ENCODE measurements at regions not wholly inside any gene's neighbourhood (a gene's known extent, or its start where the extent isn't known, plus 50 kb on each side); places are given as distances from the start of the nearest gene placed in this dataset.

DNA sequence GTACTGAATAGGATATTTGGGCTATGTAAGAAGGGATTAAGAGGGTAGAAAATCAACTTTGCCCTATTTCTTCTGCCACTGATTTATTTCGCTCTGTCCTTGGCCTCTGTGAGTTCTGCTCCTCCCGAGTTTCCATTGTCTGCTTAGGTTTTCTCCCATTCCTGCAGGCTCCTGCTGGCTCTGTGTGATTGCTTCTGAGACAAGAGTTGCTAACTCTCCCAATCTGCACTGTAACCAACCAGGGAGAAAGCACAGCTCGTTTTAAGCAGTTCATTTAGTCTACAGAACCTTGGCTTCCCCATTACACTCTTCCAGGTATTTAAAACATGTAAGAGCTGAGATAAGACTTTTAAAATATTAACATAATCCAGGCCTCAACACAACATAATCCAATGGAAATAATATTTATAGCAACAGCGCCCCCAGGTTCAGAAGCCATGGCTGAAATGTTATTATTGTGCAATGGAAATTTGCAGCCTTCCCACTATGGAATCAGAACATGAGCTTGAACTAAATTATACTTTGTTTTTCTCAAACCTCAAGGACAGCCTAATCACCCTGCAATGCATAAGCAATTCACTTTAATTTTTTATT, 203.5 kb downstream of the ERCC6L2 start:
- no peak for DNase-seq
- Mint-ChIP-seq H3K9me3 (no peaks in the 10 kb centered on the region), H3K4me1 (no peaks in the 10 kb centered on the region), H3K27ac (no peak overlapping the region), H3K4me3 (no peak overlapping the region), H3K36me3 (no peaks in the 10 kb centered on the region), H3K27me3 (peaks cover 11% of the 10 kb centered on the region)
- CTCF ChIA-PET: interaction anchor here (0.6 kb wide), 1 partner anchor 10 kb away, joined by 3 read pairs; no protein-coding TSS in a partner anchor

DNA sequence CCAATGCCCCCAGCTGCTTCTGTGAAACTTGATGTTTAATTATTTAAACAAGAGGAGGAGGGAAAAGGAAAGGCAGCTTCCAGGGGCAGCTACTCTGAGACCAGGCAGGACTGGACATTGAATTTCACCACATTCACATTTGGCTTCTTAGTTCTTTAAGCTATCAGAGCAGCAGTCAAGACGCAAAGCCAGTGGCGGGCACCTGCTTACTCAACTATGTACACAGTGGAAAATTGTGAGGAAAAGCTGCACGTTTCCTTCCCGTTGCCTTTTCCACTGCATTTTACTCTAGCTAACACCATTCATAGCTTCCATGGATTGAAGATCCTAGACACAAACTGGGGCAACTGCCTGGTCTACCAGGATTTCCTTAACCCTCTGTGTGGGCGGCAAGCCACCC, 200.3 kb downstream of the ERCC6L2 start:
- CTCF ChIA-PET: no interaction called here
- no peak overlapping the region for H3K27ac Mint-ChIP-seq
- peaks cover 16% of the 10 kb centered on the region for H3K27me3 Mint-ChIP-seq
- H3K36me3 Mint-ChIP-seq: no peaks in the 10 kb centered on the region
- no peaks in the 10 kb centered on the region for H3K4me1 Mint-ChIP-seq
- H3K4me3 Mint-ChIP-seq: no peak overlapping the region
- DNase-seq: no peak
- no peaks in the 10 kb centered on the region for H3K9me3 Mint-ChIP-seq

DNA sequence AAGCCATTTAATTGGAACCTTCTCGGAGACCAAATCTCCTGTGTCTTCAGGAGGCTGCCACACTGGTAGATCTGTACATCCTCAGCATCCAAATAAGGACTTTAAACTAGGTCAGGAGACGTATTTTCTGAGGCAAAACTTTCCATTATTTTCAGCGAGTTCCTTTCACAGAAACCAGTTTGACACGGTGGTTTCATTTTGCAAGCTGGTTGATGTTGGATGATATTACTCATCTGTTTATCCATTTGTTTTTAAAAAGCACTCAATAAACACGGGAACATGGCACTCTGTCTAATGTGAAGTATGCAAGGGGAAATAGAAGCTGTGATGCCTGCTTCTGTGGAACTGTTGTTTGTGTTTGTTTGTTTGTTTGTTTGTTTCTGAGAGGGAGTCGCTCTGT, 199.6 kb downstream of the ERCC6L2 start:
- Mint-ChIP-seq H3K9me3 (no peaks in the 10 kb centered on the region), H3K4me1 (no peaks in the 10 kb centered on the region), H3K27me3 (peaks cover 10% of the 10 kb centered on the region), H3K36me3 (no peaks in the 10 kb centered on the region), H3K27ac (no peak overlapping the region), H3K4me3 (no peak overlapping the region)
- CTCF ChIA-PET: interaction anchor here (0.7 kb wide), 1 partner anchor 18 kb away, joined by 3 read pairs; no protein-coding TSS in a partner anchor
- DNase-seq: no peak

DNA sequence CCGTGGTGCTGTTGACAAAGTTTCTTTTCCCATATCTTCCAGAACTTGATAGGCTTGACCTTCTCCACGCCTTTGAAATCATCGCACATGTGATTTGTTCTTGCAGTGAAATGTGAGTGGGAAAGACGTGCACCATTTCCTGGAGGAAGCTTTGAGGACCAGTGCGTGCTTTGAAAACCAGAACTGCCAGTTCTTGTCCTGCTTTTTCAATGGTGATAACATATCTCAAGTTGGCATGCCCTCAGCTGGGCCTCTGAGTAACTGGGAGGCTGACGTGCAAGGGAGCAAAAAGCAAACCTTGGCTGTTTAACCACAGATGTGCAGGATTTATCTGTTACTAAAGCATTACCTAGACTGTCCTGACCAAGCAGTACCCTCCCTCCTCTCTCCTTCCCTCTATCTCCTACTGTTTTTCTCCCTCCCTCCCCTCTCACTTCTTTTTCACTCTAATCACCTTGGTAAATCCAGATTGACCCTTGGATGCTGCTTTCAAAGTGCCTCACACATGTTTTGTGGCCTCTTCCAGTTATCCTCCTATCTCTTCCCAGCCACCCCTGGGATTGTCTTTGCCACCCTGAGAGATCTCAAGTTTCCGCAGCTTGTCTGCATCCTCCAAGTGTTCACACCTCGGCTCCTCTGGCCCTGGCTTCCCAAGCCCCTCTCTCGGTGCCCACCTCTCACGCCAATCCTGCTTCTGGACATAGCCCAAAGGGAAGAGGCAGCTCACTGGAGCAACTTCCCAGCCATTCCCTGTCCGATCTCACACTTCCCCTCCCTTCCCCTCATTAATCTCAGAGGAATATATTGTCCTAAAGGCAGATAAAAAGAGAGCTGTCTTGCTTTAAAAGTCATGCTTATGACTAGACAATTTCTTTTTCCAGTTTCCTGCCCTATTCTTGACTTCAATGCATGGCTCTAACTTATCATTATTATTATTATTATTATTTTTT, 198.3 kb downstream of the ERCC6L2 start:
- H3K36me3 Mint-ChIP-seq: no peaks in the 10 kb centered on the region
- DNase-seq: no peak
- CTCF ChIA-PET: interaction anchor here (0.7 kb wide), 1 partner anchor 157 kb away, joined by 3 read pairs; no protein-coding TSS in a partner anchor
- no peak overlapping the region for H3K27ac Mint-ChIP-seq
- no peaks in the 10 kb centered on the region for H3K9me3 Mint-ChIP-seq
- H3K27me3 Mint-ChIP-seq: peaks cover 10% of the 10 kb centered on the region
- H3K4me1 Mint-ChIP-seq: no peaks in the 10 kb centered on the region
- no peak overlapping the region for H3K4me3 Mint-ChIP-seq

DNA sequence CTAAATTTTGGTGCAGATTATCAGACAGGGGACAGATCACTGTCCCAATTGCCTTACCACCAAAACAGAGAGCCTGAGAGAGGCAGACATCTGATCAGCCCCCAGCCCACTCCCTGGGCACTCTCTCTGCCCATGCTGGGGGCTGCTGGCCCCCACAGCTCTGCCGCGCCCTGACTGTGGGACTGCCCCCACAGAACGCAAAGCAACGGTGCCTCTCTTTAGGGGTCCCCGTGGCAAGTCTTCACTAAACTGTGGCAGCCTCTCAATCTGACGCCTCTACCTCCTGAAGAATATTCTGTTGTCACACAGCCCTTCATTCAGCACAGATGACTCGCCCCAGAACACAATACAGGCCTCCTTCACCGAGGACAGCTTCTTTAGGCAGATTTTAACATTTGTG, 197.4 kb downstream of the ERCC6L2 start:
- Mint-ChIP-seq H3K27ac (no peak overlapping the region), H3K9me3 (no peaks in the 10 kb centered on the region), H3K27me3 (peaks cover 10% of the 10 kb centered on the region), H3K4me1 (no peaks in the 10 kb centered on the region), H3K4me3 (no peak overlapping the region), H3K36me3 (no peaks in the 10 kb centered on the region)
- no peak for DNase-seq
- CTCF ChIA-PET: no interaction called here

DNA sequence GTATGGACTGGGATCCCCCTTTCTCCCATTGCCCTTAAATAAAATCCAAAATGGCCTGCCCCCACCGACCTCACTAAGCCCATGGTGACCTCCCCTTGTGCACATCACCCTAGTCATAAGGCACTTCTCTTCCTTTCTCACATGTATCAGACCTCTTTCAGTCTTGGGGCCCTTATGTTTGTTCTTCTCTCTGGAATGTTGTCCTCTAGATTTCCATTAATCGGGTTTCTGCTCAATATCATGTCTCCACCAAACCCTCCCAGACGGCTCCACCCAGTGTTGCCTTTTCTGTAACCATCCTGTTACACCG, 196.3 kb downstream of the ERCC6L2 start:
- Mint-ChIP-seq H3K36me3 (no peaks in the 10 kb centered on the region), H3K27me3 (peaks cover 10% of the 10 kb centered on the region), H3K4me1 (no peaks in the 10 kb centered on the region), H3K27ac (no peak overlapping the region), H3K4me3 (no peak overlapping the region), H3K9me3 (no peaks in the 10 kb centered on the region)
- CTCF ChIA-PET: interaction anchor here (0.6 kb wide), 1 partner anchor 67 kb away, joined by 3 read pairs; no protein-coding TSS in a partner anchor
- no peak for DNase-seq

DNA sequence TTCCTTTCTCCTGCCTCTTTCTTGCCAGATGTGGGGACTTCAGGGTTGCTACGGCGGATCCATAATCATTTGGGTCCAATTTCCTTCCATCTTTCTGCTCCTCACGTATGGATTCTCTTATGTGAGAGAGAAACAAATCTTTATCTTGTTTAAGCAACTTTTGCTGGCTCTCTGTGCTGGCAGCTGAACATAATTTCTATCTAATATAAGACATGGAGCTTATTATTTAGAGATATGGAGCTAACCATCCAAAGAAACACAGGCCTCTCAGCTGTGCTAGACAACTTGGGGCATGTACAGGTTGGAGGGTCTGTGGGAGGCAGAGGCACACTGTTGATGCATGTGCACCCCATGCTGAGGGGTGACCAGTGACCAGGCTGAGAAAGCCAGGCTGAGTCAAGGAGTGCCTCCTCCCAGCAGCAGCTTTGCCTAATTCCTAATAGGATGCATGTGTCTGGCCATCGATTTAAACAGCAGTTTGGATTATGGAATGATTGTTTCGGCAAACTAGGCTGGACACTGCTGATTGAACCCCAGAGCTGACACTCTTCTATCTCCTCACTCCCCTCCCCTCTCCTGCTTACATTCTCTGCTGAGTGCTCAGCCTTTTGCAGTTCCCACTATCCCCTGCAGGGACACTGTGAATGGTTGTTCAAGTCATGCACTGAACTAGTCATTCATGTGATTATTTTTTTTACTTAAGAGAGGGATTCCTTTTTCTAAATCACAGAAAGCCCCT, 195.8 kb downstream of the ERCC6L2 start:
- Mint-ChIP-seq H3K27me3 (peaks cover 10% of the 10 kb centered on the region), H3K4me1 (no peaks in the 10 kb centered on the region), H3K4me3 (no peak overlapping the region), H3K9me3 (no peaks in the 10 kb centered on the region), H3K36me3 (no peaks in the 10 kb centered on the region), H3K27ac (no peak overlapping the region)
- DNase-seq: peak; percentile 42
- CTCF ChIA-PET: interaction anchor here (1.3 kb wide), 1 partner anchor 146 kb away, joined by 3 read pairs; no protein-coding TSS in a partner anchor

DNA sequence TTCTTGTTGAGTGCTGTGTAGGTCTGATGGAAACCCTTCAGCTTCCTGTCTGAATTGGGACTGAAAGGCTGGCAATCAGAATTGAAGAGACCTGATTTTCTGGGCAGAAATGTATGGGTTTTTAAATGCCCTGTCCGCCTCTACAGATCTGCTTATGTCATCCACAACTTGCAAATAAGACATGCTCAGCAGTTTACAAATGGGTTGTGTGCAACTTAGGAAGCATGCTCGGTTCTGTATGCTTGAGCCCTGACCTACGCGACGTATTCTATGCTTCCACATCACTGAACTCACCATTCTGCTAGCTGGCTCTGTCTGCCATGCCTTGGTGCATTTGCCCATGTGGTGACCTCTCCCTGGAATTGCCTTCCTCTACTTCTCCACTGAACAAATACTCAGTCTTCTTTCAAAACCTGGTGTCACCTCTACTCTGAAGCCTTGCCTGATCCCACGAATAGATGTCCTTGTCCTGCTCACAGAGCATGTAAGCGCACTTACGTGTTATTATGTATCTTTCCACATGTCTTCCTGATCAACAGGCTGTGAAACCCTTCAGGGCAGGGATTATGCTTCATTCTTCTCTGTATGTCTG, 194.2 kb downstream of the ERCC6L2 start:
- DNase-seq: no peak
- Mint-ChIP-seq H3K4me3 (no peak overlapping the region), H3K4me1 (no peaks in the 10 kb centered on the region), H3K27me3 (peaks cover 10% of the 10 kb centered on the region), H3K9me3 (no peaks in the 10 kb centered on the region), H3K36me3 (no peaks in the 10 kb centered on the region), H3K27ac (no peak overlapping the region)
- CTCF ChIA-PET: interaction anchor here (1.3 kb wide), 1 partner anchor 148 kb away, joined by 3 read pairs; no protein-coding TSS in a partner anchor

DNA sequence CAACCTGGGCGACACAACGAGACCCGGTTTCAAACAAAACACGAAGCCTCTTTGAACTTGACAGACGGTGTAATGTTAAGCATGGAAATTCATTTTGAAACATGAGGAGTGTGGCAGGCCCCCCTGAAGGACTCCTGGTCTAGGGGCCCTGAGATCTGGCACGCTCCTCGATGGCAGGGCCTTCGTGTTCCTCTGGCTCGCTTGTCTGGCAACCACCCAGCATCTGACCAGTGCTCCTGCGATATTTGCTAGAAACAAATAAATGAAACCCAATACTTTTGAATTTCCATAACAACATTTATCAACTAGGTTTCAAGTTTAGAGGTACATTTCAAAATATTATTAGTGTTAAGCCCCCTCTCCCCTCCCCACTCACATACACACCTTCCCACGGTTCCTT, 193.0 kb downstream of the ERCC6L2 start:
- Mint-ChIP-seq H3K9me3 (no peaks in the 10 kb centered on the region), H3K27ac (no peak overlapping the region), H3K36me3 (no peaks in the 10 kb centered on the region), H3K4me1 (no peaks in the 10 kb centered on the region), H3K4me3 (no peak overlapping the region), H3K27me3 (peaks cover 8% of the 10 kb centered on the region)
- DNase-seq: no peak
- CTCF ChIA-PET: interaction anchor here (0.7 kb wide), 1 partner anchor 11 kb away, joined by 3 read pairs; no protein-coding TSS in a partner anchor

DNA sequence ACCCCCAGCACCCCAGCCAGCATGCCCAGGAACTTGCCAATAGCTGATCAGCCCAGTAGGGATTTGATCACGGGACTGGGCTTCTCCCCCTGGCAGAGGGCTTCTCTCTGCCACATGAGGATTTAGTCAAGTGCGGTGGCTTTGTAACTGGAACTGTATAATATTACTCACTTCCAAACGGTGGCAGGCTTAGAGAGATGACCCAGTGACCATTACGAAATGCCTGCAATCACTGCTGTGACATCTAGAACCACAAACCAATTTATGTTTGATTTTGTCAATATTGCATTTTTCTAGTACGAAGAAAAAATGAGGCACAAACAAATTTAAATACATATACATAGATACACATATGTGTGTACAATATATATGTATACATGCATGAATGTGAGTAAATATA, 192.1 kb downstream of the ERCC6L2 start:
- no peak overlapping the region for H3K4me3 Mint-ChIP-seq
- no peaks in the 10 kb centered on the region for H3K9me3 Mint-ChIP-seq
- H3K36me3 Mint-ChIP-seq: no peaks in the 10 kb centered on the region
- DNase-seq: no peak
- no peaks in the 10 kb centered on the region for H3K4me1 Mint-ChIP-seq
- H3K27ac Mint-ChIP-seq: no peak overlapping the region
- peaks cover 14% of the 10 kb centered on the region for H3K27me3 Mint-ChIP-seq
- CTCF ChIA-PET: no interaction called here

DNA sequence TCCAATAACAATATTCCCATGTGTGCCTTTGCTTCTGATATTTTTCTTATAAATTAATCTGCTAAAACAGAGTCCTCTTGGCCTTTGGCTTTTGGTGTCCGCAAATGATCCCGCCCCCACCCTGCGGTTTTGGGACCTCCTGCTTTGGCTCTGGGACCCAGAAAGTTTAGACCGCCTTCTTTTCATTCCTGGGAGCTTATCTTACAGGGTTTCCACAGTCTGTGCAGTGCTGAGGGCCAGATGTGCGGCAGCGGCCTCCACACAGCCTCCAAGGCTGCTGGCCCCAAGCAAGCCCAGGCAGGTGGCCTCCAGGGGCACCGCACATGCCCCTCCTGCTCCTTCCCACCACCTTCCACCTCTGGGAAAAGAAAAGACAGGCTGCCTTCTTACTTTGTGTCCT, 191.5 kb downstream of the ERCC6L2 start:
- Mint-ChIP-seq H3K4me3 (no peak overlapping the region), H3K27me3 (peaks cover 14% of the 10 kb centered on the region), H3K36me3 (no peaks in the 10 kb centered on the region), H3K9me3 (no peaks in the 10 kb centered on the region), H3K4me1 (no peaks in the 10 kb centered on the region), H3K27ac (no peak overlapping the region)
- CTCF ChIA-PET: no interaction called here
- no peak for DNase-seq

DNA sequence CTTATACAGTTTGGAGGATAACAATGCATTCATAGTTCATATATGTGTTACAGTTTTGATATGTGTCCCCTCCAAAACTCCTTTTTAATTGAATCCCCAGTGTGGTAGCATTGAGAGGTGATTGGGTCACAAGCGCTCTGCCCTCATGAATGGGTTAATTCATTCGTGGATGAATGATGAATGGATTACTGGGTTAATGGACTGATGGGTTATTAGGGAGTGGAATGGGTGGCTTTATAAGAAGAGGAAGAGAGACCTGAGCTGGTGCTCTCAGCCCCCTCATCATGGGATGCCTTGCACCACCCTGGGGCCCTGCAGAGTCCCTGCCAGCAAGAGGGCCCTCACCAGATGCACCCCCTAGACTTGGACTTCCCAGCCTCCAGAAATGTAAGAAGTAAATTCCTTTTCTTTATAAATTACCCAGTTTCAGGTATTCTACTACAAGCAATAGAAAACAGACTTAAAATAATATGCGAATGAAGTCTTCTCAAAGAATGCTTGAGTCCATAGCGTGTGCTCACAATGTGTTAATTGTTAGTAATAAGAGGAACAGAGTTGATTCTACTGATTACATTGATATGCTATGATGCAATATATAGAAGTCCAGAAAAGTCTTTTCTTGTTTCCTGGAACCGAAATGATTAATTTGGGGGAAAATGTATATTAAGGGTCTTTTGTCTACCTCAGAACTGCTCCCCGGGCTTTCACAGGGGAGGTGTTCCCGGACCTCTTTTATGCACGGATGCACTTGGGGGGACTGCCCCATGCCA, 190.2 kb downstream of the ERCC6L2 start:
- Mint-ChIP-seq H3K36me3 (no peaks in the 10 kb centered on the region), H3K27ac (no peak overlapping the region), H3K4me1 (peaks cover 3% of the 10 kb centered on the region), H3K27me3 (peaks cover 10% of the 10 kb centered on the region), H3K4me3 (no peak overlapping the region), H3K9me3 (no peaks in the 10 kb centered on the region)
- DNase-seq: no peak
- CTCF ChIA-PET: no interaction called here

DNA sequence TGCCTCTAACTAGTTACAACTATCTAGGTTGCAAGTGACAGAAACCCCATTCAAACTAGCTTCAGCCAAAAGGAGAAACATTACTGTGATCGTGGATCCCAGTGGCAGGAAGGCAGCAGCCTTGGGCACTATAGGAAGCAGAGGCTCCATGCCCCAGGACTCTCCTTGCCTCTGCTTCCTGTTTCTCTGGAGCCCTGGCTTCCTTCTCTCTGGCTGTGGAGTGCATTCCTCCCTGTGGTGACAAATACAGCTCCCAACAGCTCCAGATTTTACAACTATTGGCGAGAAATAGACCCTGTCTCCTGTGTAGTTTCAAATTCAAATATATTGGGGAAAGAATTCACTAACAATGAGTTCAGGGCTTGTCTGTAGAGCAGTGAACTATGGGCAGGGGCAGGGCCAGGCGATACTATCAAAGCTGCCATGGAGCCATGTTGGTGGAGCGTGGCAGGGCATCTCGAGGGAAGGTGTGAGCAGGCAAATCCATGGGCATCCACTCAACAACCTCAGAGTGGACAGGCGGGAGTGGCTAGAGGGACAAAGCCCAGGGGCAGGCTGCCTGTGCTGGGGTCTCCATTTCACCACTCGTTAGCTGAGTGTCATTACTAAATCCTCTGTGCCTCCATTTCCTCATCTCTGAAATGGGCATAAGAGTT, 189.5 kb downstream of the ERCC6L2 start:
- H3K9me3 Mint-ChIP-seq: no peaks in the 10 kb centered on the region
- H3K4me3 Mint-ChIP-seq: no peak overlapping the region
- no peaks in the 10 kb centered on the region for H3K36me3 Mint-ChIP-seq
- peaks cover 10% of the 10 kb centered on the region for H3K27me3 Mint-ChIP-seq
- CTCF ChIA-PET: interaction anchor here (0.8 kb wide), 1 partner anchor 253 kb away, joined by 3 read pairs; no protein-coding TSS in a partner anchor
- no peak overlapping the region for H3K27ac Mint-ChIP-seq
- peaks cover 3% of the 10 kb centered on the region for H3K4me1 Mint-ChIP-seq
- DNase-seq: no peak
